Muscle of arm (tissue), 1 donor: ENCODE measurements at regions not wholly inside any gene's neighbourhood (a gene's known extent, or its start where the extent isn't known, plus 50 kb on each side); places are given as distances from the start of the nearest gene placed in this dataset.
"Not testable (repeated sequence)": the region's sequence is repeated elsewhere in the genome, so short reads cannot be mapped to it uniquely, and the experiment has no call there.

Source experiments
- DNase-seq: peaks from one replicate; pipeline ENCODE4 v3.0.0-alpha.2; 2013

- DNase-seq = not testable (repeated sequence)
Observed at GRCh38 chr1:146715054-146715453, 223.1 kb upstream of the NBPF12 start.

GRCh38 chr1:146710838-146711521 lies 227.1 kb upstream of the NBPF12 start:
- DNase-seq = peak; percentile 14

GRCh38 chr1:146709302-146709701 lies 228.8 kb upstream of the NBPF12 start:
- DNase-seq = not testable (repeated sequence)

GRCh38 chr1:146704162-146704724 lies 233.9 kb upstream of the NBPF12 start:
- not testable (repeated sequence) for DNase-seq

- not testable (repeated sequence) for DNase-seq
Observed at GRCh38 chr1:146701320-146701719, 236.8 kb upstream of the NBPF12 start.

- DNase-seq = not testable (repeated sequence)
Observed at GRCh38 chr1:146695388-146695787, 242.7 kb upstream of the NBPF12 start.

GRCh38 chr1:146691798-146692197 lies 246.3 kb upstream of the NBPF12 start:
- not testable (repeated sequence) for DNase-seq

GRCh38 chr1:146688893-146689292 lies 249.2 kb upstream of the NBPF12 start:
- DNase-seq = not testable (repeated sequence)

GRCh38 chr1:146686777-146687366 lies 251.3 kb upstream of the NBPF12 start:
- DNase-seq = not testable (repeated sequence)

GRCh38 chr1:146683126-146683429 lies 255.0 kb upstream of the NBPF12 start:
- DNase-seq = not testable (repeated sequence)

GRCh38 chr1:146682227-146683125 lies 255.6 kb upstream of the NBPF12 start:
- DNase-seq = not testable (repeated sequence)

GRCh38 chr1:146673729-146674299 lies 264.3 kb upstream of the NBPF12 start:
- not testable (repeated sequence) for DNase-seq

GRCh38 chr1:146672608-146673007 lies 265.5 kb upstream of the NBPF12 start:
- DNase-seq = not testable (repeated sequence)

- DNase-seq = not testable (repeated sequence)
Observed at GRCh38 chr1:146671588-146671987, 266.5 kb upstream of the NBPF12 start.

- DNase-seq = not testable (repeated sequence)
Observed at GRCh38 chr1:146670832-146671566, 267.1 kb upstream of the NBPF12 start.

GRCh38 chr1:146666275-146666674 lies 271.8 kb upstream of the NBPF12 start:
- DNase-seq = not testable (repeated sequence)

- not testable (repeated sequence) for DNase-seq
Observed at GRCh38 chr1:146660242-146660641, 277.9 kb upstream of the NBPF12 start.

GRCh38 chr1:146656356-146657060 lies 281.6 kb upstream of the NBPF12 start:
- DNase-seq = not testable (repeated sequence)

GRCh38 chr1:146654763-146655162 lies 283.4 kb upstream of the NBPF12 start:
- peak; percentile 25 for DNase-seq

GRCh38 chr1:146645978-146646604 lies 292.0 kb upstream of the NBPF12 start:
- DNase-seq = not testable (repeated sequence)
